GM12878 (cell line): ENCODE measurements at regions not wholly inside any gene's neighbourhood (a gene's known extent, or its start where the extent isn't known, plus 50 kb on each side); places are given as distances from the start of the nearest gene placed in this dataset.

Experiments
- ASH2L ChIP-seq: fragments of 300-600, 200-600 bp; sonication (generic); IDR thresholded peaks from 2 replicates; pipeline ENCODE4 v1.6.1; 2017; ENCODE audit warnings: low read depth, mild to moderate bottlenecking, borderline replicate concordance
- BMI1 ChIP-seq: fragments of 450-650 bp; IDR thresholded peaks from 2 replicates; pipeline ENCODE4 v1.6.1; 2016; ENCODE audit warnings: mild to moderate bottlenecking, moderate library complexity, borderline replicate concordance
- CEBPZ ChIP-seq: fragments of 150-350 bp; IDR thresholded peaks from 2 replicates; pipeline ENCODE4 v1.6.1; 2016; ENCODE audit warnings: low read depth, low read length
- EP300 ChIP-seq, 2 experiments: fragments of 150-350 bp in 1 of 2; IDR thresholded peaks; 2 replicates each; pipeline ENCODE4 v1.6.1; 2011 to 2012; ENCODE audit warnings: low read depth in 2 of 2, low read length in 2 of 2, borderline replicate concordance in 1 of 2, improper control_type of control experiment in 1 of 2, inconsistent platforms in 1 of 2; ENCODE audit not compliant: control insufficient read depth in 1 of 2
- HDAC6 ChIP-seq: fragments of 200-600 bp; sonication (generic); IDR thresholded peaks from one replicate; pipeline ENCODE4 v1.8.0; 2017; ENCODE audit warnings: antibody characterized with exemption; ENCODE audit not compliant: unreplicated experiment
- IKZF1 ChIP-seq: fragments of 450-650 bp; conservative IDR thresholded peaks from 2 replicates; pipeline ENCODE4 v1.6.1; 2017; ENCODE audit warnings: antibody characterized with exemption, mild to moderate bottlenecking
- IRF3 ChIP-seq: fragments of 450-650 bp; IDR thresholded peaks from 2 replicates; pipeline ENCODE4 v1.6.1; 2014; ENCODE audit warnings: mild to moderate bottlenecking
- IRF5 ChIP-seq: fragments of 450-650 bp; IDR thresholded peaks from 2 replicates; pipeline ENCODE4 v1.6.1; 2017; ENCODE audit warnings: borderline replicate concordance
- NKRF ChIP-seq: fragments of 450-650 bp; conservative IDR thresholded peaks from 2 replicates; pipeline ENCODE4 v1.6.1; 2017; ENCODE audit warnings: mild to moderate bottlenecking, moderate library complexity
- RAD51 ChIP-seq: fragments of 450-650 bp; IDR thresholded peaks from 2 replicates; pipeline ENCODE4 v1.6.1; 2016; ENCODE audit warnings: moderate library complexity, mild to moderate bottlenecking, inconsistent platforms
- RB1 ChIP-seq: fragments of 450-650 bp; formaldehyde crosslinking; IDR thresholded peaks from 2 replicates; pipeline ENCODE4 v1.6.1; 2017; ENCODE audit warnings: mild to moderate bottlenecking, borderline replicate concordance
- STAT1 ChIP-seq: fragments of 450-650 bp; conservative IDR thresholded peaks from 2 replicates; pipeline ENCODE4 v1.6.1; 2014; ENCODE audit warnings: antibody characterized with exemption, mild to moderate bottlenecking
- TCF7 ChIP-seq: IDR thresholded peaks from 2 replicates; pipeline ENCODE4 v1.6.1; 2014; ENCODE audit warnings: antibody characterized with exemption, borderline replicate concordance
- TF ChIP-seq, protein P1 (sequence below): fragments of 450-650 bp; IDR thresholded peaks from 2 replicates; pipeline ENCODE4 v1.6.1; 2017; ENCODE audit warnings: low read depth, mild to moderate bottlenecking, moderate library complexity
- TF ChIP-seq, protein P2 (sequence below): fragments of 450-650 bp; IDR thresholded peaks from 2 replicates; pipeline ENCODE4 v1.6.1; 2016; ENCODE audit warnings: mild to moderate bottlenecking
- TF ChIP-seq, protein P3 (sequence below): fragments of 450-650 bp; IDR thresholded peaks from 2 replicates; pipeline ENCODE4 v1.6.1; 2016; ENCODE audit warnings: mild to moderate bottlenecking

GRCh38 chr2:146461068-146461467 is 1383.8 kb upstream of the ACVR2A start (continued):
- TF ChIP-seq, protein P1, sequence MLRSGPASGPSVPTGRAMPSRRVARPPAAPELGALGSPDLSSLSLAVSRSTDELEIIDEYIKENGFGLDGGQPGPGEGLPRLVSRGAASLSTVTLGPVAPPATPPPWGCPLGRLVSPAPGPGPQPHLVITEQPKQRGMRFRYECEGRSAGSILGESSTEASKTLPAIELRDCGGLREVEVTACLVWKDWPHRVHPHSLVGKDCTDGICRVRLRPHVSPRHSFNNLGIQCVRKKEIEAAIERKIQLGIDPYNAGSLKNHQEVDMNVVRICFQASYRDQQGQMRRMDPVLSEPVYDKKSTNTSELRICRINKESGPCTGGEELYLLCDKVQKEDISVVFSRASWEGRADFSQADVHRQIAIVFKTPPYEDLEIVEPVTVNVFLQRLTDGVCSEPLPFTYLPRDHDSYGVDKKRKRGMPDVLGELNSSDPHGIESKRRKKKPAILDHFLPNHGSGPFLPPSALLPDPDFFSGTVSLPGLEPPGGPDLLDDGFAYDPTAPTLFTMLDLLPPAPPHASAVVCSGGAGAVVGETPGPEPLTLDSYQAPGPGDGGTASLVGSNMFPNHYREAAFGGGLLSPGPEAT, result peak; percentile 69
- TF ChIP-seq CEBPZ (no peak), IRF5 (no peak), EP300 (IDR thresholded peaks at IDR 0.05; ENCODE audit: borderline replicate concordance in 1 of 2, control insufficient read depth in 1 of 2, low read depth in 2 of 2, low read length in 2 of 2) (no peak), STAT1 (no peak), IRF3 (no peak), RAD51 (no peak), HDAC6 (no peak), RB1 (no peak), BMI1 (peak; percentile 20; the same call in 1 of the 2 replicates), IKZF1 (peak; percentile 76), TCF7 (no peak), NKRF (no peak), ASH2L (no peak)
- TF ChIP-seq, protein P2, sequence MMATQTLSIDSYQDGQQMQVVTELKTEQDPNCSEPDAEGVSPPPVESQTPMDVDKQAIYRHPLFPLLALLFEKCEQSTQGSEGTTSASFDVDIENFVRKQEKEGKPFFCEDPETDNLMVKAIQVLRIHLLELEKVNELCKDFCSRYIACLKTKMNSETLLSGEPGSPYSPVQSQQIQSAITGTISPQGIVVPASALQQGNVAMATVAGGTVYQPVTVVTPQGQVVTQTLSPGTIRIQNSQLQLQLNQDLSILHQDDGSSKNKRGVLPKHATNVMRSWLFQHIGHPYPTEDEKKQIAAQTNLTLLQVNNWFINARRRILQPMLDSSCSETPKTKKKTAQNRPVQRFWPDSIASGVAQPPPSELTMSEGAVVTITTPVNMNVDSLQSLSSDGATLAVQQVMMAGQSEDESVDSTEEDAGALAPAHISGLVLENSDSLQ, result no peak
- TF ChIP-seq, protein P3, sequence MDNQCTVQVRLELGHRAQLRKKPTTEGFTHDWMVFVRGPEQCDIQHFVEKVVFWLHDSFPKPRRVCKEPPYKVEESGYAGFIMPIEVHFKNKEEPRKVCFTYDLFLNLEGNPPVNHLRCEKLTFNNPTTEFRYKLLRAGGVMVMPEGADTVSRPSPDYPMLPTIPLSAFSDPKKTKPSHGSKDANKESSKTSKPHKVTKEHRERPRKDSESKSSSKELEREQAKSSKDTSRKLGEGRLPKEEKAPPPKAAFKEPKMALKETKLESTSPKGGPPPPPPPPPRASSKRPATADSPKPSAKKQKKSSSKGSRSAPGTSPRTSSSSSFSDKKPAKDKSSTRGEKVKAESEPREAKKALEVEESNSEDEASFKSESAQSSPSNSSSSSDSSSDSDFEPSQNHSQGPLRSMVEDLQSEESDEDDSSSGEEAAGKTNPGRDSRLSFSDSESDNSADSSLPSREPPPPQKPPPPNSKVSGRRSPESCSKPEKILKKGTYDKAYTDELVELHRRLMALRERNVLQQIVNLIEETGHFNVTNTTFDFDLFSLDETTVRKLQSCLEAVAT, result 0 out of 2 replicates have a peak, but pooled peaks have one; percentile 28
